Right atrium auricular region (tissue), 2 donors: ENCODE measurements at regions not wholly inside any gene's neighbourhood (a gene's known extent, or its start where the extent isn't known, plus 50 kb on each side); places are given as distances from the start of the nearest gene placed in this dataset.

Experiments used
- DNase-seq: peaks from one replicate; pipeline ENCODE4 v3.0.0-alpha.2; 2019; ENCODE audit warnings: low spot score
- H3K27ac ChIP-seq, 2 donors: fragments of 200-600 bp; sonication (generic); 1 replicate in 1 of 2; 2 replicates in 1 of 2; pipeline ENCODE4 v1.5.1; 2016 to 2019
- H3K27me3 ChIP-seq, 2 donors: fragments of 200-600 bp; sonication (generic); one replicate each; pipeline versions ENCODE4 v1.5.1 to v1.6.0; 2017 to 2019
- H3K36me3 ChIP-seq: fragments of 200-600 bp; sonication (generic); one replicate; pipeline ENCODE4 v1.5.1; 2016
- H3K4me1 ChIP-seq, 2 donors: fragments of 200-600 bp; sonication (generic); one replicate each; pipeline versions ENCODE4 v1.5.1 to v1.6.0; 2017 to 2019
- H3K4me3 ChIP-seq, 2 donors: fragments of 200-600 bp; sonication (generic); 1 replicate in 1 of 2; 2 replicates in 1 of 2; pipeline ENCODE4 v1.5.1; 2017 to 2019; ENCODE audit warnings: mild to moderate bottlenecking in 1 of 2, moderate library complexity in 1 of 2
- H3K9me3 ChIP-seq, 2 donors: fragments of 200-600 bp; sonication (generic); one replicate each; pipeline ENCODE4 v1.5.1; 2019
- TF ChIP-seq, protein P1 (sequence below), 2 donors: fragments of 200-600 bp; sonication (generic); IDR thresholded peaks; one replicate each; pipeline ENCODE4 v1.5.1; 2019; ENCODE audit warnings: antibody characterized with exemption in 2 of 2

DNA sequence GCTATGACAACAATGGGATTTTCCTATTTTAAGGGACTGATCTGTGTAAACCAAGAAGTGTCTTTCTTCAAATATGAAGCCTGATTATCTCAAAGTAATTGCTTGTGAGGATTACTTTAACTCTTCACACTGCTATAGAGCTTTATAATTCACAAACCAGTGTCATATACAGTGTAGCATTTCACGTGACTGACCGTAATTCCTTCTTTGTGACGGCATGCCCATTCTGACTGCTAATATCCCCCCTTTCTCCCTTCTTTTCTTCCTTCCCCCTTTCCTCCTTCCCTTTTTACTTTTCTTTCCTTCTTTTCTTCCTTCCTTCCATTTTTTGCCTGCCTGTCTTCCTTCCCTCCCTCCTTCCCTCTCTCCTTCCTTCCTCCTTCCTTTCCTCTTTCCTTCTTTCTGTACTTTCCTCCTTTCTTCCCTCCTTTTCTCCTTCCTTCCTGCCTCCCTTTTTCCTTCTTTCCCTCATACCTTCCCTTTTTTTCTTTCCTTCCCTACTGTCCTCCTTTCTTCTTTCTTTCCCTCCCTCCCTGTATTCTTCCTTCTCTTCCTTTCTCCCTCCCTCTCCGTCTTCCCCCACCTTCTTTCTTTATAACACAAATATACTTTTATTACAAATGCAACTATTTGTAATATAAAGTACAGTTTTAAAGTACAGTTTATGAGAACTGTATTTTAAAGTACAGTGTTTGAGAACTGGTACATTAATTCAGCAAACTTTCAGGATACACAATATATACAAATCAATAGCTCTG, 75.0 kb upstream of the EXOC2 start:
- Histone ChIP-seq H3K9me3 (peaks cover 0 to 5% of the 10 kb centered on the region in 2 donors), H3K27me3 (no peaks in the 10 kb centered on the region), H3K4me1 (no peaks in the 10 kb centered on the region), H3K4me3 (no peak overlapping the region), H3K36me3 (no peaks in the 10 kb centered on the region), H3K27ac (no peak overlapping the region)
- TF ChIP-seq, protein P1, sequence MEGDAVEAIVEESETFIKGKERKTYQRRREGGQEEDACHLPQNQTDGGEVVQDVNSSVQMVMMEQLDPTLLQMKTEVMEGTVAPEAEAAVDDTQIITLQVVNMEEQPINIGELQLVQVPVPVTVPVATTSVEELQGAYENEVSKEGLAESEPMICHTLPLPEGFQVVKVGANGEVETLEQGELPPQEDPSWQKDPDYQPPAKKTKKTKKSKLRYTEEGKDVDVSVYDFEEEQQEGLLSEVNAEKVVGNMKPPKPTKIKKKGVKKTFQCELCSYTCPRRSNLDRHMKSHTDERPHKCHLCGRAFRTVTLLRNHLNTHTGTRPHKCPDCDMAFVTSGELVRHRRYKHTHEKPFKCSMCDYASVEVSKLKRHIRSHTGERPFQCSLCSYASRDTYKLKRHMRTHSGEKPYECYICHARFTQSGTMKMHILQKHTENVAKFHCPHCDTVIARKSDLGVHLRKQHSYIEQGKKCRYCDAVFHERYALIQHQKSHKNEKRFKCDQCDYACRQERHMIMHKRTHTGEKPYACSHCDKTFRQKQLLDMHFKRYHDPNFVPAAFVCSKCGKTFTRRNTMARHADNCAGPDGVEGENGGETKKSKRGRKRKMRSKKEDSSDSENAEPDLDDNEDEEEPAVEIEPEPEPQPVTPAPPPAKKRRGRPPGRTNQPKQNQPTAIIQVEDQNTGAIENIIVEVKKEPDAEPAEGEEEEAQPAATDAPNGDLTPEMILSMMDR (IDR thresholded peaks at IDR 0.05) = no peak
- no peak for DNase-seq

DNA sequence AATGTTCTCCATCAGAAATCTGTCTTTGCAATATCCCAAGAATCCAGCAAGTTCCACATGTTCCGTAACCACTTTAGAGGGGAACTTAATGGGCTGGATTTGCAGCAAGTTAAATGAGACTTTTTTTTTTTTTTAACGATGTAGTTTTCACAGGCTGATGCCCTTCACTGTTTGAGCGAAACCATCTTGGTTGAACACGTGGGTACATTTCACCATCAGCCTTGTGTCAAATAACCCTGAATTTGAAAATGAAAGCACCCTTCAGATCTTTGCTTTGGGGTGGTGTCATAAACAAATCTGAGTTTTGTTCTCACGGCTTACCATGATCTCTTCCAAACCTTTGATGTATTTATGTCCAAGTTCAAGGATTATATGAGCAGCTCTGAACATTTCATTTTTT, 73.7 kb upstream of the EXOC2 start:
- Histone ChIP-seq H3K27me3 (no peaks in the 10 kb centered on the region), H3K9me3 (peaks cover 0 to 5% of the 10 kb centered on the region in 2 donors), H3K36me3 (no peaks in the 10 kb centered on the region), H3K4me3 (no peak overlapping the region), H3K27ac (no peak overlapping the region), H3K4me1 (no peaks in the 10 kb centered on the region)
- no peak for DNase-seq
- TF ChIP-seq, protein P1 (IDR thresholded peaks at IDR 0.05) = no peak

DNA sequence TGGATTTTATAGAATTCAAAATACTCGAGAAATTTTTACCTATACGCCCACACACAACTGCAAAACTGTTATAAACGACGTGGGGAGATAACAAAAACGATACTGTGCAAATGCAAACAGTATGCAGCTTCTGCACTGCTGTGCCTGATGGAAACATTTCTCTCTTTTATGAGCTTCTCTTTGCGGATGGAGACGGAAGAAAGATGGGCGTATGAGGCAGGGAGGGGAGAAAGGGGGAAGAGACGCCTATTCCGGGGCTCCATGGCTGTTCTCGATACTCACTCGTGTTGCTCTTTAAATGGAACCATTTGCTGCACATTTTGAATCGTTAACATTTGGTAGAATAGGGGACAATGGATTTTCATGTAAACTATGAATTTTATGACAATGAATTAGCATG, 69.1 kb upstream of the EXOC2 start:
- no peaks in the 10 kb centered on the region for H3K4me1 ChIP-seq
- no peaks in the 10 kb centered on the region for H3K27me3 ChIP-seq
- TF ChIP-seq, protein P1 (IDR thresholded peaks at IDR 0.05) = no peak
- H3K36me3 ChIP-seq = no peaks in the 10 kb centered on the region
- no peak overlapping the region for H3K4me3 ChIP-seq
- no peak overlapping the region for H3K27ac ChIP-seq
- H3K9me3 ChIP-seq = no peaks in the 10 kb centered on the region
- DNase-seq = no peak

DNA sequence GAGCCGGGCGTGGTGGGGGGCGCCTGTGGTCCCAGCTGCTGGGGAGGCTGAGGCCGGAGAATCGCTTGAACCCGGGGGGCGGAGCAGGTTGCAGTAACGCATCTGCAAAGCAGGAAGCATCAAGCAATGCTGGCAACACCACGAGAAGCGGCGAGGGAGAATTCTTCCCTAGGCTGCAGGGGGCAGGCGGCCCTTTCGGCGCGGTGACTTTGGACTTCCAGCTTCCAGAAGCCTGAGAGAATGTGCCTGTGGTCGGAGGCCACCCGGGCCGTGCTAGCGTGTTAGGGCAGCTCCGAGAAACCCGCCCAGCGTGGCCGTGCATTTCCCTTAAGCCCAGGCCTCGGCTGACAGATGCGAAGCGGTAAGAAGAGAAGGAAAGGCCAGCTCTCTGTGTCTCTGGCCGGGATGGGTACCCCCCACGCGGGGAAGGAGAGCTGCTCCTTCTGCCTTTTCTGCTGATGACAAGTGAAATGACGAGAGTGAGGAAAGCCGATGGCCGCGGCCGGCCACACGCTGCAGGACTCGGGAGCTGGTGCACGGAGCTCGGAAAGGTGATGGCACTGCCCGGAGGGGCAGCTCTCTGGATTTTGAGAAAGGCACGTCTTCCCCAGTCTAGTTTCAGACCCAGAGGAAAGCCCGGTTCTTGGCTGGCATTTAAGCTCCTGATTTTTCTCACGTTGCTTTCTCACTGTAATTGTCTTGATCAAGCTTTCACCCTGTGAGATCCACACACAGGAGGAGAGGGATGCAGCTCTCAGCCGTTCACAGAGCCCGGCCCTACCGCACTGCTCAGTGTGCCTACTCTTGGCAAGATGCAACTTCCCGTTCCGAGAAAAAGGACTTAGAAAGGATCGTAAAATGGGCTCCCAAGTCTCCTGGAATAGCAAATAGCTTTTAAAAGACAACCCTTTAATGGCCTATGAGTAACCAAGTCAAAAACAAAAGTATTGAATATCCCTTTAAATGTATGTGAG, 68.3 kb upstream of the EXOC2 start:
- no peaks in the 10 kb centered on the region for H3K4me1 ChIP-seq
- TF ChIP-seq, protein P1 (IDR thresholded peaks at IDR 0.05) = no peak
- no peak overlapping the region for H3K4me3 ChIP-seq
- H3K9me3 ChIP-seq = no peaks in the 10 kb centered on the region
- no peaks in the 10 kb centered on the region for H3K27me3 ChIP-seq
- no peak for DNase-seq
- H3K27ac ChIP-seq = no peak overlapping the region
- H3K36me3 ChIP-seq = no peaks in the 10 kb centered on the region

DNA sequence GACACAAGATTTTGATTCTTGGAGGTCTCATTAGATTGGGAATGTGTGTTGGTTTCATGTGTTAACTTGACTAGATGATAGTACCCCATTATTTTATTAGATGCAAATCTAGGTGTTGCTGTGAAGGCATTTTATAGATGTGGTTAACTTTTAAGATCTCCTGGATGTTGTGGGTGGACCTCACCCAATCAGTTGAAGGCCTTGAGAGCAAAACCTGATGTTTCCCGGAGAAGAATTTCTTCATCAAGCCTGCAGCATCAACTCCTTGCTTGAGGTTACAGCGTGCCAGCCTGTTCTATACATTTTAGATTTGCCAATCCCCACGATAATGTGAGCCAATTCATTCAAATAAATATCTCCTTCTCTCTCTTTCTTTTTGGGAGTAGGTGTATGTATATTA, 66.8 kb upstream of the EXOC2 start:
- Histone ChIP-seq H3K27me3 (no peaks in the 10 kb centered on the region), H3K27ac (no peak overlapping the region), H3K4me3 (no peak overlapping the region), H3K4me1 (no peaks in the 10 kb centered on the region), H3K36me3 (no peaks in the 10 kb centered on the region), H3K9me3 (no peaks in the 10 kb centered on the region)
- no peak for DNase-seq
- TF ChIP-seq, protein P1 (IDR thresholded peaks at IDR 0.05) = no peak
